Right ventricle myocardium superior (tissue), 1 donor: ENCODE measurements at regions not wholly inside any gene's neighbourhood (a gene's known extent, or its start where the extent isn't known, plus 50 kb on each side); places are given as distances from the start of the nearest gene placed in this dataset.
"Not testable (repeated sequence)": the region's sequence is repeated elsewhere in the genome, so short reads cannot be mapped to it uniquely, and the experiment has no call there.

ENCODE experiments used
- ATAC-seq: fragments of 200-7000 bp; cut with Tn5 transposase; one replicate; pipeline ENCODE4 v1.9.1; 2020; ENCODE audit warnings: mild to moderate bottlenecking; ENCODE audit not compliant: poor library complexity
- DNase-seq: peaks from one replicate; pipeline ENCODE4 v3.0.0-alpha.2; 2020
- intact Hi-C: fragments of 100-400 bp; cut with DNase I; formaldehyde crosslinking; loops from one replicate; pipeline ENCODE4 v1.11.2; 2022
- donor health status: DM: no; HTN: yes; CAD: no; lungs with severe emphysema.

DNA sequence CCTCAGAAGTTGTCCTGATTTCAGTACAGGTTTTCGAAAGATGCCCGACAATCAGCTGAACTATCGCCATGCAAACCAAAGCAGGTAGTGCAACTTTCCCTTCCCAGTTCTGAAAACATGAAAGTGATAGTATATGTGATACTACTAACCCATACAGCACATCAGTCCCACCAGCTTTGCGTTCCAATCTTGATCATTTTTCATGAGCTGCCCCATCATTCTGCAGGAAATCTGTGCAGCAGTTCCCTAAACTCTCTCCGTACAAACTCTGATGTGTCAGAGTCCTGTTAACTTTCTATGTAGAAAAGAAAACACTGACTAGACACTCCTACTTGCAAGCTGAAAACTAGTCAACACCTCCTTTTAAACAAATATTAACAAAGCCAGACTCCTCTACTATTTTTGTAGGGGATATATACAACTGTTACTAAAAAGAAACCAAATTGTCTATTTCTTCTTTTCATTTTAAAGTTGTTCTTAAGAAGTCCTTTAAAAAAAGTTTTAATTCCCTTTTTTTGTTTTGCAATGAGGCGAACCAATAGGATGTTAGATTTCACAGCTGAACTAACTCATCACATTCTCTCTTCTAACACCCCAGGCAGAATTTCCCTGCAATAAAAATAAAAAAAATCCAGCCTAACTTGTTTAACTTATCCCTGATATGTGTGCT is 99.6 kb upstream of the DST start:
- intact Hi-C loops = no loop called here
- DNase-seq (no peak), ATAC-seq (peak; percentile 30)

DNA sequence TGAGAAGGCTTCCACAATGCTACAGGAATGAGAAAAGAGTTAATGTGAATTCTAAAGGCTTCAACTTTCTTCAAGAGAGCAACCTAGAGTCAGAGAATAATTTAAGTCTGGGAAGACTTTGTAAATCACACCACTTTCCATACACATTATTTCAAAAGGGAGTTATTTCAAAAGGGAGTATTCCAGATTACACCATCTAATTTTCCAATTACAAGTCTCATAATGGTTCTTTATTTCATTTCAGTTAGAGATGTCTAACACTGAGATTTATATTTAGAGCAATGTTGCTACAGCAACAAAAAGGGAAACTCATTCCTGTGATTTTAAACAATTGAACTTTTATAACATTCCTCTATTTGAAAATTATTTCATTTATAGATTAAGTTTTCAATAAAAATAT is 98.8 kb upstream of the DST start:
- ATAC-seq (no peak), DNase-seq (no peak)
- intact Hi-C loops = no loop called here

- ATAC-seq (no peak), DNase-seq (no peak)
- intact Hi-C loops = no loop called here
Observed at GRCh38 chr6:56739836-56740815, 97.4 kb upstream of the DST start.

DNA sequence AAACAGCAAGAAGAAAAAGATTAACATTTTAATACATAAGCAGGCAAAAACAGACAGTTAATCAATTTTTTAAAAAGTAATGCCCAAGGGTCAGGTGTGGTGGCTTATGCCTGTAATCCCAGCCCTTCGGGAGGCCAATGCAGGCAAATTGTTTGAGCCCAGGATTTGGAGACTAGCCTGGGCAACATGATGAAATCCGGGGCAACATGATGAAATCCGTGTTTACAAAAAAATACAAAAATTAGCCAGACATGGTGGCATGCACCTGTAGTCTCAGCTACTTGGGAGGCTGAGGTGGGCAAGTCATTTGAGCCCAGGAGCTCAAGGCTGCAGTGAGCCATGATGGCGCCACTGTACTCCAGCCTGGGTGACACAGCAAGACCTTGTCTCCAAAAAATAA is 94.1 kb upstream of the DST start:
- no peak for ATAC-seq
- intact Hi-C loops = no loop called here
- no peak for DNase-seq

GRCh38 chr6:56734335-56734734 is 91.6 kb upstream of the DST start:
- intact Hi-C loops = no loop called here
- ATAC-seq (no peak), DNase-seq (no peak)

GRCh38 chr6:56733211-56733697 is 90.6 kb upstream of the DST start:
- ATAC-seq = no peak
- intact Hi-C loops = no loop called here
- DNase-seq = no peak

- no peak for DNase-seq
- no peak for ATAC-seq
- intact Hi-C loops = no loop called here
Observed at GRCh38 chr6:56732517-56732916, 89.8 kb upstream of the DST start.

DNA sequence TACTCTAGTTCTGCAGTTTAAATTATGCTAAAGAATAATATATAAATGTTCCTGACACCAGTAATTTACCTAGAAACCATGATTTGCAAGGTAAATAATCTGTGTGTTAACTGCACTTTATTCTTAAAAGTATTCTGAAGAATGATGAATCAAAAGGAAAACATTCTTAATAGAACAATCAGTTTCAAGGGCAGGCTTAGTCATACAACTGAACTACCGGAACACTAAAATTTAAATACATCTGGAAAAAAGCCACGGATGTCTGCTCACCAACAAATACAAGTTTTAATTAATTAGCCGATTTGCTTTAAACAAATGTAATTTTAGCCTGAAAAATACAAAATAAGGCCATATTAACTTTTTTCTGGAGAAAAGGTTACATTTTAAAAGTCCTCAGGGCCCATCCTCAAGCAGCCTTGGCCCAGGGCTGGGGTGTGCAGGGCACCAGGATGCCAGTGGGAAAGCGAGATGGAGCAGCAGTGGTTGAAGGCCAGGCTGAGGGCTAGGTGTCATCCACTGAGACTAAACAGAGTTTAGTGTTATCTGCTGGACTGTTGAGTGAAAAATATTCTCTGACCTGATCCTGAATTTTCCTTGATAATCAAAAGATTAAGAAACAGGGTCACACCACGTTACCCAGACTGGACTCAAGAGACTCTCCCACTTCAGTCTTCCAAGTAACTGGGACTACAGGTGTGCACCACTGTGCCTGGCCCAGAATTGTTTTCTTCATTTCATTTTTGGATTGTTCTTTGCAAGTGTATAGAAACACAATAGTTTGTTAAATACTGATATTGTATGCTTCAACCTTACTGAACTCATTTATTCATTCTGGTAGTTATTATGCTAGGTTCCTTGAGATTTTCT is 88.2 kb upstream of the DST start:
- intact Hi-C loops = no loop called here
- ATAC-seq = peak; percentile 58
- no peak for DNase-seq

DNA sequence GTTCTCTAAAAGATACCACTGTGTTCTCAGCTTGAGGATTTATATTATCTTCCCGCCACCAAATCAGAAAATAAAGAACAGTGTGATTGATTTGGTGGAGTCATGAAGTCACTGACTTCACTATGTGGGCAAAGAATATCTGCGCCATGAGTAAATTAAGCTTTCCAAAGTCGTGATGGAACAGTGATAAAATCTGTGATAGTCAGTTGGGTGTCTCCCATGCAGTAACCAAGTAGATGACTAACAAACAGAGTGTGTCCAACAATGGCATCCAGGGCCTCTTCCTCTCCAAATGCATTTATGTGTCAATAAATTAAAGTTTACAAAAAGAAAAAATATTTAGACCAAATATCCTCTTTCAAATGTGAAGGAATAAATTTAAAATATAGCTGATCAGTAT is 87.0 kb upstream of the DST start:
- no peak for ATAC-seq

GRCh38 chr6:56729166-56729565 is 86.5 kb upstream of the DST start:
- DNase-seq, intact Hi-C loops: not testable (repeated sequence)

More for the DNA sequence above, 87.0 kb upstream of the DST start:
- intact Hi-C loops = no loop called here
- DNase-seq = no peak

GRCh38 chr6:56727097-56727850 is 84.6 kb upstream of the DST start:
- no peak for ATAC-seq
- DNase-seq = no peak
- intact Hi-C loops = no loop called here

More at GRCh38 chr6:56729166-56729565, 86.5 kb upstream of the DST start:
- ATAC-seq = not testable (repeated sequence)

DNA sequence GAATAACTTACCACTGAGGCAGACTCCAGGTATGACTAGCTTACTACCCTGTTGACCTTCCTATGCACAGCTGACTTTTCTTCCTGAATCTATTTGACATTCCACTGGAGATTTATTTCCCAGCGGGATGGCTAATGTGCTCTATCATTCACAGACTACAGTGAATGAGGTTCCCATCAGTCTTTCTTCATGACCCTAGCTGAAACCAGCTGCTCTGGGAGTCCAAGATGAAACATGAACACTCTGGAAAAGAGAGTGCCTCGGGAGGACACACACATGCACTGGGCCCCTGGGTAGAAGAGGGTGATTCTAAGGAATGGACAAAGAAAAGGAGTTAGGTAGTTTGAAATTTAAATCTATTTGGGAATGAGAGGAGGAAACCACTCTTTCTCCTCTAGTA is 82.6 kb upstream of the DST start:
- DNase-seq (no peak), ATAC-seq (peak; percentile 13)
- intact Hi-C loops = no loop called here

GRCh38 chr6:56724455-56724854 is 81.8 kb upstream of the DST start:
- intact Hi-C loops = no loop called here
- DNase-seq (no peak), ATAC-seq (peak; percentile 90)

GRCh38 chr6:56720882-56721281 is 78.2 kb upstream of the DST start:
- no peak for ATAC-seq
- DNase-seq = no peak
- intact Hi-C loops = no loop called here

GRCh38 chr6:56720202-56720601 is 77.5 kb upstream of the DST start:
- intact Hi-C loops, DNase-seq, ATAC-seq: not testable (repeated sequence)

DNA sequence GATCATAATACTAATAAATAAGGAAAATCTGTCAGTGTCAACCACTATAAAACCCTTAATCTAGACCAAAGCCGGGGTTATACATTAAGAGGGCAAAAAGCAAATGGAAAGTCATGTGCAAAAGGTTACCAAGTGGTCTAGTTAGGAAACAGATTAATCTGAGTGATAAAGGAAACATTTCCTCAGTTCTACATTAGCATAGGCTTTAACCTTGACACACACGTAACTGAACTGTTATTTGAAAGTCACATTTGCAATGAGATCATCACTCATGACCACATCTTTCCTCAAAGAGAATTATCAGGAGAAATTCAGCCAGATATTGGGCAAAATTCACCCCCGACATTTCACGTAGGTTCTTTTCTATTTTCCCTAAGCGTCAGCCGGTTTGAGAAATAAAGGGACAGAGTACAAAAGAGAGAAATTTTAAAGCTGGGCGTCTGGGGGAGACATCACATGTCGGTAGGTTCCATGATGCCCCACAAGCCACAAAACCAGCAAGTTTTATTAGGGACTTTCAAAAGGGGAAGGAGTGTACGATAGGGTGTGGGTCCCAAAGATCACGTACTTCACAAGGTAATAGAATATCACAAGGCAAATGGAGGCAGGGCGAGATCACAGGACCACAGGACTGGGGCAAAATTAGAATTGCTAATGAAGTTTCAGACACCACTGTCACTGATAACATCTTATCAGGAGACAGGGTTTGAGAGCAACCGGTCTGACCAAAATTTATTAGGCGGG is 76.8 kb upstream of the DST start:
- DNase-seq, intact Hi-C loops, ATAC-seq: not testable (repeated sequence)

GRCh38 chr6:56718236-56718635 is 75.5 kb upstream of the DST start:
- ATAC-seq = no peak
- DNase-seq = no peak
- intact Hi-C loops = no loop called here

DNA sequence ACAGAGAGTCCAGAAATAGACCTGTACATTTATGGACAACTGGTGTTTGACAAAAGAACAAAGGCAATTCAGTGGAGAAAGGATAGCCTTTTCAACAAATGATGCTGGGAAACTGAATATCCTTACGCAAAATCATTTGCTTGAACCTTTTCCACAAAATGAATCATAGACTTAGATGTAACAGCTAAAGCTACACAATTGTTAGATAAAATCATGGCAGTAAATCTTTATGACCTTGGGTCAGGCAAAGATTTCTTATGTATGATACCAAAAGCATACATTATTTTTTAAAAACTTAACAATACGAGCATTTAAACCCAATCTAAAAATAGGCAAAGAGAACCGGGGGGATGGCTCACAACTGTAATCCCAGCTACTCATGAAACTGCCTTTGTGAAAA is 73.5 kb upstream of the DST start:
- ATAC-seq (no peak), DNase-seq (no peak)
- intact Hi-C loops = no loop called here
